ENCODE measurements at regions not wholly inside any gene's neighbourhood (a gene's known extent, or its start where the extent isn't known, plus 50 kb on each side); places are given as distances from the start of the nearest gene placed in this dataset.
"Not testable (repeated sequence)": the region's sequence is repeated elsewhere in the genome, so short reads cannot be mapped to it uniquely, and the experiment has no call there.

DNA sequence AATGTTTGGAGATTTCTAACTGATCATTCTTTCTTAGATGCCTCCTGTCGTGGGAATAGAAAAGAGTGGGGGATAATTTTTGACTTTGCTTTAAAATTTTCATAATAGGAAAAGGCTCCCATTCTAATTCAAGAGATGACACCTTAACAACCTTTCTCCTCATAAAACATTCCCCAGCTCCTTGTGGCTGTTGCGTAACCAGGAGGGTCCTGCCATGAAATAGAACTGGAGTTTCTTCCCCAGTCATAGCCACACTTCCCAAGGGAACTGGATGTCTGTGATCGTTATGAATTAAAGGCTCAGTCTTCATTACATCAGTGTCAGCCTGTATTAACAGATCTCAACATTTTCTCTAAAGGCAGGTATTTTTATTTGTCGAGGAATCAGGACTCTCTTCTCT is 119.9 kb upstream of the DAP start:
- ChIA-PET CTCF (no interaction called here), POLR2A (no interaction called here)
- TF ChIP-seq, protein P1, sequence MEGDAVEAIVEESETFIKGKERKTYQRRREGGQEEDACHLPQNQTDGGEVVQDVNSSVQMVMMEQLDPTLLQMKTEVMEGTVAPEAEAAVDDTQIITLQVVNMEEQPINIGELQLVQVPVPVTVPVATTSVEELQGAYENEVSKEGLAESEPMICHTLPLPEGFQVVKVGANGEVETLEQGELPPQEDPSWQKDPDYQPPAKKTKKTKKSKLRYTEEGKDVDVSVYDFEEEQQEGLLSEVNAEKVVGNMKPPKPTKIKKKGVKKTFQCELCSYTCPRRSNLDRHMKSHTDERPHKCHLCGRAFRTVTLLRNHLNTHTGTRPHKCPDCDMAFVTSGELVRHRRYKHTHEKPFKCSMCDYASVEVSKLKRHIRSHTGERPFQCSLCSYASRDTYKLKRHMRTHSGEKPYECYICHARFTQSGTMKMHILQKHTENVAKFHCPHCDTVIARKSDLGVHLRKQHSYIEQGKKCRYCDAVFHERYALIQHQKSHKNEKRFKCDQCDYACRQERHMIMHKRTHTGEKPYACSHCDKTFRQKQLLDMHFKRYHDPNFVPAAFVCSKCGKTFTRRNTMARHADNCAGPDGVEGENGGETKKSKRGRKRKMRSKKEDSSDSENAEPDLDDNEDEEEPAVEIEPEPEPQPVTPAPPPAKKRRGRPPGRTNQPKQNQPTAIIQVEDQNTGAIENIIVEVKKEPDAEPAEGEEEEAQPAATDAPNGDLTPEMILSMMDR (IDR thresholded peaks at IDR 0.05; ENCODE audit: control extremely low read depth, extremely low read depth, low read depth, missing control alignments) = no peak
- no peak for DNase-seq (ENCODE audit: extremely low spot score)

DNA sequence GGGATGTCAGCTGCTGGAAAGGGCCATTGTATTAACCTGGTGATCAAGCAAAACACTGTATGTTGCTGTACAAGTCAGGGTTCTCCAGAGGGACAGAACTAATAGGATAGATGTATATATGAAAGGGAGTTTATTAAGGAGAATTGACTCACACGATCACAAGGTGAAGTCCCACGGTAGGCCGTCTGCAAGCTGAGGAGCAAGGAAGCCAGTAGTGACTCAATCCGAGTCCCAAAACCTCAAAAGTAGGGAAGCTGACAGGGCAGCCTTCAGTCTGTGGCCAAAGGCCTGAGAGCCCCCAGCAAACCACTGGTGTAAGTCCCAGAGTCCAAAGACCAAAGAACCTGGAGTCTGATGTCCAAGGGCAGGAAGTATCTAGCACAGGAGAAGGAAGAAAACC is 116.0 kb upstream of the DAP start:
- POLR2A ChIA-PET; DNase-seq (ENCODE audit: extremely low spot score): not testable (repeated sequence)
- CTCF ChIA-PET = interaction anchor here (1.3 to 1.7 kb wide), 2 partner anchors 8 to 19 kb away, joined by 6 to 7 read pairs; no protein-coding TSS in a partner anchor

DNA sequence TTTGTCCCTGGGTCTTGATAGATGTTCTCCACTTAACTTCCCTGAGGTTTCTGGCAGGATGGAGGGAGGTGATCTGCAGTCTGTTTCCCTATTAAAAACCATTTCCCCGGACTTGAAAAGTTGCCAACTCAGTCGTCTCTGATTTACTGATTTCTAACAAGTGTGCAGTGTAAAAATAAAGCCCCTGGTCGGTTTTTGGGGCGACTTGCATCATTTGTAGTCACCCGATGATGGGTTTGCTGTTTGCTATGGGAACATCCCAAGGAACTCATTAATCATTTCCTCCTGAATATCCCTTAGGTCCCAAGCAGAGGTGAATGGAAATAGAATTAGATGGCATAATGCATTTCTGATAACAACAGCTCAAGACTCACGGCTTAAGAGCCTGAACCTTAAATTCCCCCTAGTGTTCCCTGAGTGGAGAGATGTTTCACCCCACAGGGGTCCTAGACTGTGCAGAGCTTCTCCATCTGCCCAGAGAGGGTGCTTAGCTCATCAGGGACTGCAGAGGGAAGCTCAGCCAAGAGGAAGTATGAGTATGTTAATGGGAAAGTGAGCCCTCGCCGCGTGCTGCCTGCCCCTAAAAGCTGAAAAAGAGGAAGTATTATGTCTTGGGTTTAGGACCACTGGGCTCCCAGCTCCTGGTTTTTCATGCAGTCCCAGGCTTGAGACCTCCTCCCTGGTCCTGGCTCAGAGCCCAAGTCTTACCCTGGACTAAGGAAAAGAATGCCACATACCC is 115.1 kb upstream of the DAP start:
- CTCF ChIA-PET = interaction anchor here (1.3 to 1.7 kb wide), 2 partner anchors 9 to 19 kb away, joined by 6 to 7 read pairs; no protein-coding TSS in a partner anchor
- POLR2A ChIA-PET = no interaction called here
- TF ChIP-seq, protein P1 (IDR thresholded peaks at IDR 0.05; ENCODE audit: control extremely low read depth, extremely low read depth, low read depth, missing control alignments) = no peak
- DNase-seq (ENCODE audit: extremely low spot score) = no peak

DNA sequence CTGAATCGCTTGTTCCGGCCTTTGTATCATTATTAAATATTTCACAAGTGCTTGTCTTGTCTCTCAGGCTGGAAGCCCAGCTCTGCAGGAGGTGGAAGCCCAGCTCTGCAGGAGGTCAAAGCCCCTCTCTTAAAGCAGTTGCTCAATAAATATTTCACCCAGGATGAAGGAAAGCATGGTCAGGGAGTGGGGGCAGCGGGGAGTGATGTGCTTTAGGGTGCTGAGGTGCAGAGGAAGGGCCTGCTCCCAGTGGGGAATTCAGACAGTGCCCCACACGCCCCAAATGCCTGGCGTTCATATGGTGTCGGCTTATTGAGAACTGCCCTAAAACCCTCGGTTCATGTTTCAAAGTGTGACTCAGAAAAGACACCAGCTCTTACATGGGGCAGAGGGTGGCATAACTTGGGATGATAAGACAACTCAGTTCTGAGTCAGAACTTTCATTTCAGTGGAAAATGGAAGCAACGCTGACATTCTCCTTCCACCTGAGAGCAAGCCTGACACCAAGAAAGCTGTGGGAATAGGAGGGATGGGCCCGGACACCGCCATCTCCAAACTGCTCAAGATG is 114.3 kb upstream of the DAP start:
- DNase-seq (ENCODE audit: extremely low spot score) = no peak
- POLR2A ChIA-PET = no interaction called here
- CTCF ChIA-PET = interaction anchor here (1.1 kb wide), 1 partner anchor 10 kb away, joined by 3 read pairs; no protein-coding TSS in a partner anchor
- TF ChIP-seq, protein P1 (IDR thresholded peaks at IDR 0.05; ENCODE audit: control extremely low read depth, extremely low read depth, low read depth, missing control alignments) = no peak

DNA sequence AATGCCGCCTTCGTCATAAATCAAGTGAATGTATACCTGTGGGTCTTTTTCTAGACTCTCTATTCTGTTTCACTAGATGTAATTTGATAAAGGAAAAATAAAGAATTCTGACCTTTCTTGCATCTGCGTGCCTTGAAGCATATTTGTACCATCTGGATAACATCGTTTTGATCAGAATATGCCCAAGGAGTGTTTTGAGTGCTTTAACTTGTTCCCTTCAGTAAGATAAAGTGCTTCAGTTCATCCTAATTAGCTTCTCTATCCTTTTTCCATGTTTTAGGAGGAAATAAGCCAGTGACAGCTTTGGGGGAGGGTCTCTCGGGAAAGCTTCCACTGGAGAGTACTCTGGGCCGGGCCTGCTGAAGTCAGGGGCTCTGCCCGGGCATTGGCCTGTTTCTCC is 113.5 kb upstream of the DAP start:
- ChIA-PET CTCF (interaction anchor here (1.1 kb wide), 1 partner anchor 11 kb away, joined by 3 read pairs; no protein-coding TSS in a partner anchor), POLR2A (no interaction called here)
- TF ChIP-seq, protein P1 (IDR thresholded peaks at IDR 0.05; ENCODE audit: control extremely low read depth, extremely low read depth, low read depth, missing control alignments) = no peak
- no peak for DNase-seq (ENCODE audit: extremely low spot score)

DNA sequence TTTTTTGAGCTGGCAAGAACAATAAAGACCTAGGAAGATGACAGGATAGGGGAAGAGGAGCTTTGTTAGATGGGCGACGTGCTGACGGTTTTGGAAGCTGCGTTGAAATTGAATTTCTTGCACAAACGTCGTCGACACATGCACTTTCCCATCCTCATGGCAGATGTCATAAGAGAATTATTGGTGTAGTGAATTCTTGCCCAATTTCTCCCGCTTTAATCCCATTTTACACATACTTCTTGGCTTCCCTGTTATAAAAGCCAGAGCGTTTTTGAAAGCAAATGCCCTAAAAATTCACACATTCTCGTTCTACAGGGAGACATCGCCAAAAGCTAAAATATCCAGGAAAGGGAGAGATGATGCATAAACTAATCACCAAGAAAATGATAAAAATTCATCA is 109.8 kb upstream of the DAP start:
- ChIA-PET POLR2A (no interaction called here), CTCF (no interaction called here)
- TF ChIP-seq, protein P1 (IDR thresholded peaks at IDR 0.05; ENCODE audit: control extremely low read depth, extremely low read depth, low read depth, missing control alignments) = no peak
- no peak for DNase-seq (ENCODE audit: extremely low spot score)

DNA sequence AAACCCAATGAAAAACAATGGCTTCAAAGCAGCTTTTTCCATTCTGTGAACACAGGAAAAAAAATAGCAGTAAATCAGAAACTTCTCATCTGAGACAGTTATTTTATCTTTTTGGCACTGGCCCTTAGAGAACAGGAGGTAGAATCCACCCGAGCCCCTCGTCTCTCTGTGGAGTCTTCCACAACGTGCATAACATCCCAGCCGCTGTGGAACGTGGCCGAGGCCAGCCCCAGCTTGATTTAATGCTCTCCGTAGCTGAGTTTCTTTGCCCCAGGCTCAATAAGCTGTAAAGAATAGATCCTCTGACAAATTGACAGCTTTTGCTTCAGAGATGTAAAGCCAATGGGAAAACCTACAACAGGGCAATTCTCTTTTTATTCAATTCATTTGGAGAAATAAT is 107.9 kb upstream of the DAP start:
- ChIA-PET POLR2A (no interaction called here), CTCF (interaction anchor here (1.3 kb wide), 1 partner anchor 13 kb away, joined by 4 read pairs; no protein-coding TSS in a partner anchor)
- DNase-seq (ENCODE audit: extremely low spot score) = no peak
- TF ChIP-seq, protein P1 (IDR thresholded peaks at IDR 0.05; ENCODE audit: control extremely low read depth, extremely low read depth, low read depth, missing control alignments) = no peak
